ENCODE measurements at regions not wholly inside any gene's neighbourhood (a gene's known extent, or its start where the extent isn't known, plus 50 kb on each side); places are given as distances from the start of the nearest gene placed in this dataset.

DNA sequence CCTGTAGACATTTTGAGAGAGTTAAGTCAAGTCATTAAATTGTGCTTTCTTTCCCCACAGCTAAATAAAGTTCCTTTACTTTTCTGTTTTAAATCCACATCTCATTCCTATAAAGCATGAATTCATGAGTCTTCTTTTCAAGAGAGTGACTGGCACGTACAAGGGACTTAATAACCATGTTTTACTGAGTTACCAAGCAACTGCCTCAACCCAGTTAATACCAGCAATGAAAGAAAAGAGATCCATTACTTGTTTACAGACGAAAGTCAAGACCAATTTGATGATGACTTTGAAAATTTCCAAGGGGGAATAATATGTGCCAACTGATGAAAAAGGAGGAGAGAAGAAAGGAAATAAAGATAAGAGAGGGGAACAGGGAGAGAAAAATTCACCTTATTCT, 1082.5 kb upstream of the GYPC start:
- TF ChIP-seq POLR2A (IDR thresholded peaks at IDR 0.05): no peak
- TF ChIP-seq, protein P1, sequence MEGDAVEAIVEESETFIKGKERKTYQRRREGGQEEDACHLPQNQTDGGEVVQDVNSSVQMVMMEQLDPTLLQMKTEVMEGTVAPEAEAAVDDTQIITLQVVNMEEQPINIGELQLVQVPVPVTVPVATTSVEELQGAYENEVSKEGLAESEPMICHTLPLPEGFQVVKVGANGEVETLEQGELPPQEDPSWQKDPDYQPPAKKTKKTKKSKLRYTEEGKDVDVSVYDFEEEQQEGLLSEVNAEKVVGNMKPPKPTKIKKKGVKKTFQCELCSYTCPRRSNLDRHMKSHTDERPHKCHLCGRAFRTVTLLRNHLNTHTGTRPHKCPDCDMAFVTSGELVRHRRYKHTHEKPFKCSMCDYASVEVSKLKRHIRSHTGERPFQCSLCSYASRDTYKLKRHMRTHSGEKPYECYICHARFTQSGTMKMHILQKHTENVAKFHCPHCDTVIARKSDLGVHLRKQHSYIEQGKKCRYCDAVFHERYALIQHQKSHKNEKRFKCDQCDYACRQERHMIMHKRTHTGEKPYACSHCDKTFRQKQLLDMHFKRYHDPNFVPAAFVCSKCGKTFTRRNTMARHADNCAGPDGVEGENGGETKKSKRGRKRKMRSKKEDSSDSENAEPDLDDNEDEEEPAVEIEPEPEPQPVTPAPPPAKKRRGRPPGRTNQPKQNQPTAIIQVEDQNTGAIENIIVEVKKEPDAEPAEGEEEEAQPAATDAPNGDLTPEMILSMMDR (IDR thresholded peaks at IDR 0.05): no peak
